SHP77 treated with DMSO at 0.1 percent for 48 hours (cell line): ENCODE measurements at regions not wholly inside any gene's neighbourhood (a gene's known extent, or its start where the extent isn't known, plus 50 kb on each side); places are given as distances from the start of the nearest gene placed in this dataset.
A peak's percentile ranks its signal among the peaks of the same experiment; 100 is the strongest.

Experiments
- DNase-seq: peaks from one replicate; lab custom pipeline; 2025; lab: John Stamatoyannopoulos, UW

- DNase-seq, result no peak
Measured at GRCh38 chr13:76516586-76516985, 369.6 kb downstream of the KCTD12 start.

DNA sequence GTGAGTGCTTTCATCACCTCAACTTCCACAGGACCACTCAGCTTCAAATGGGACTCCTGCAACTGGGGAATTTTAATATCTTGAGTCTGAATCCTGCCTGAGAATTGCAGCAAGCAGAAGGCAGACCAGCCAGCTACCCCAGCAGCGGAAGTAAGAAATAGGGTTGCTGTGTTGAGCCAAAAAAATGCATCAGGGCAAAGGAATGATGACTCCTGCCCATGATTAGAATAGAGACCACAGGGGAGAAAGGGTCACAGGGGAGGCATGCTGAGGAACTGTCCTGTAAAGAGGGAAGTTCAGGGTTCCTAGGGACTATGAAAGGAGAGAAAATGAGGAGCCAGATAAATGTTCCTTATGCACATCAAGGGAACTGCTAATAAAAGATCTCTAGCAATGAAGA is 370.2 kb downstream of the KCTD12 start:
- DNase-seq, result no peak

GRCh38 chr13:76512721-76513145 is 373.5 kb downstream of the KCTD12 start:
- peak; percentile 85 for DNase-seq

- no peak for DNase-seq
Measured at GRCh38 chr13:76505437-76505836, 380.8 kb downstream of the KCTD12 start.

GRCh38 chr13:76503766-76504165 is 382.4 kb downstream of the KCTD12 start:
- peak; percentile 97 for DNase-seq

- DNase-seq, result peak; percentile 63
Measured at GRCh38 chr13:76503291-76503690, 382.9 kb downstream of the KCTD12 start.

- DNase-seq, result no peak
Measured at GRCh38 chr13:76500894-76501293, 385.3 kb downstream of the KCTD12 start.

DNA sequence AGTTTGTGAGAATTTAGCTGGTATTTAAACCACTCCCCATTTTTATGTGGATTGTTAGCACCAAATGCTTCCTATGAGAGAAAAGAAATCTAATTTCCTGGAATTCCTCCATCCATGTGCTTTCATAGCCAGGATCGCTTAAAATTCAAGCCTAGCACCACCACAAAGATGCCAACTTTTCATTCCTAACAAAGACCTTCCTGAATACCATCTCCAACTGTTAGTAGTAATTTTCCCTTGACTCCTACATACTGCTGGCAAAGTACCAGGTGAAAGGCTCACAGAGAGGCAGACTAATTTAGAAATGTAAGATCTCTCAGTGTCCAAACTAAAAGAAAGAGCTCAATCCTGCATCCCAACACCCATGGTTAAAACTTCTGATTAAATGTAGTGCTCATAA is 386.3 kb downstream of the KCTD12 start:
- DNase-seq, result no peak

GRCh38 chr13:76489274-76489673 is 396.9 kb downstream of the KCTD12 start:
- no peak for DNase-seq

GRCh38 chr13:76481738-76482137 is 404.5 kb downstream of the KCTD12 start:
- no peak for DNase-seq

GRCh38 chr13:76474966-76475365 is 411.2 kb downstream of the KCTD12 start:
- DNase-seq, result no peak

DNA sequence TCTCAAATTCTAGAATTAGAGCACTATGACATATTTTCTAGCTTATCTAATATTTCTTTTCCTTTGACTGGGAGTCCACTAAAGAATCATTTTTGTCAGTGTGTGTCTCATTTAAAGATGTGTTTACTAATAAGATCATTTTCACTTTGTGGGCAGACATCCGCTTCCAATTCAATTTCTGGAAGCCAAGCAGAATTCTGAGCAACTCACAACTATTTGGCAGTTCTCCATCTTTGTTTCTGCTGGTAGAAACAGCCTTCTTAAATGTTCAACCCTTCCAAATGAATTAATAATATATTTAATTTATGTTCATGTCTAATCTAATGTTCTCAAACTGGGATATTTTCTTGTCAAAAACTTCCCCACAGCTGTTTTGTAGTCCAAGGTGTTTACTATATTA is 411.8 kb downstream of the KCTD12 start:
- DNase-seq, result no peak

- DNase-seq, result peak; percentile 64
Measured at GRCh38 chr13:76473552-76474134, 412.6 kb downstream of the KCTD12 start.

GRCh38 chr13:76472916-76473315 is 413.3 kb downstream of the KCTD12 start:
- no peak for DNase-seq

DNA sequence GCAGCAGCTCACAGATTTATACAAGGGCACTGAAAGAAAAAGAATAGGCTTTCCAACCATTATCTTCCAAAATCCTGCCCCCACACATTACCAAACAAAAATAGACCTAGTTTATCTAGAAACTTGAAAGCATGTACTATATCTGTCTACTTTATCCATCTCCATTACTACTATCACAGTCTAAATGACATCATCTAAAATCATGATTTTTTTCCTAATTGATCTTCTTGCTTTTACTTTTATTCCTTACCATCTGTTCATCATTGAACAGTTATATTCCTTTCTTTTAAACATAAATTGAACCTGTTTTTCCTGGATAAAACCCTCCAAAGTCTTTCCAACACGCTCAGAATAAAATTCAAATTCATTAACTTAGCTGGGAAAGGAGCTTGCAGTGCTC is 414.7 kb downstream of the KCTD12 start:
- DNase-seq, result no peak

GRCh38 chr13:76470991-76471390 is 415.2 kb downstream of the KCTD12 start:
- DNase-seq, result no peak

DNA sequence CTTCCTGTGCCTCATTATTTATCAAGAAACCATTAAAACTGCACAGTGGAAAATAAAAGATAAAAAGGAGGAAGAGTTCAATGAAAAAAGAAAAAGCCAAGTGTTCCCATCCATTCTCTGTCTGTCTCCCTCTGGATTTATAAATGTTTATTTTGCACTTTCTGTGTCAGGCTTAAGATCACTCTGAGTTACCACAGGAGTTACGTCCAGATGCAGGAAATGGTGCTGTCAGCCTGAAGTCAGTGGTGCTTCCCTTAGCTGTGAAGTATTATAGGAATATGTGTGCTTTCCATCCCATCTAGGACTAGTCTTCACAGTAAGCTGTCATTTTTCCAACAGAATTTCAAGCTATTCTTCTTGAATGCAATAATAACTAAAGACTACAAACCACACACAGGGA is 420.2 kb downstream of the KCTD12 start:
- DNase-seq, result no peak

DNA sequence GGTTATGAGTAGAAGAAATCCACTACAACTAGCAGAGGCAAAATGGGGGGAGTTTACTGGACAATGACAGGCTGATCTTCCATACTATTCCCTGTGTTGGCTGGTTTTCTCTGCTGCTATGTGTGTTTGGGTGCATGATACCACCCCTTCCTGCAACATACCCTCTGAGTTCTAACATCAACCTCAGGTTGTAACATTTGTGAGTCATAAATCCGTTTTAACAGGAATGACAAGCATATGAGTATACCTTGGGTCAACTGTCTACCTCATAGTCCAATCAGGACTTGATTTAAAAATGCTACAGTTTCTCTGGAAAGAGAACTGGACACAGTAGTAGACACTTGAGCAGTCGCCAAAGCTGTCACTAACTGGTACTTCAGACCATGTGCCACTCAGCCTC is 422.9 kb downstream of the KCTD12 start:
- DNase-seq, result no peak

GRCh38 chr13:76461999-76462398 is 424.2 kb downstream of the KCTD12 start:
- DNase-seq, result no peak

DNA sequence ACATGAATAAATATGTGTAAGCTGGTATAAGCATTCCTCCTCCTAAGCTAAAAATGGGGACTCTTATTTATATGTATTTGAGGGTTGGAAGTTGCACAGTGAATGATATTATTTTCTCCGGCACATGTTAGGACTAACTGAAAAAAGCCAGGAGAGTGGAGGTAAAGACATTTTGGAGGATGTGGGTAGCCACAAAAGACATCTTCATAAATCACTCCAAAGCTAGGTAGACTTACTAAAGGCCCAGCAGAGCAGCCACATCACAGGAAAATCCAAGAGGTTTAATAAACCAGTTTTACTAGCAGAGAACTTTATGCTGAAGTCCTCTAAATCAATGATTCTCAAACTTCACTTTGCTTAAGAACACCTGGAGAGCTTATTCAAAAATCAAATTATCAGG is 424.7 kb downstream of the KCTD12 start:
- no peak for DNase-seq

DNA sequence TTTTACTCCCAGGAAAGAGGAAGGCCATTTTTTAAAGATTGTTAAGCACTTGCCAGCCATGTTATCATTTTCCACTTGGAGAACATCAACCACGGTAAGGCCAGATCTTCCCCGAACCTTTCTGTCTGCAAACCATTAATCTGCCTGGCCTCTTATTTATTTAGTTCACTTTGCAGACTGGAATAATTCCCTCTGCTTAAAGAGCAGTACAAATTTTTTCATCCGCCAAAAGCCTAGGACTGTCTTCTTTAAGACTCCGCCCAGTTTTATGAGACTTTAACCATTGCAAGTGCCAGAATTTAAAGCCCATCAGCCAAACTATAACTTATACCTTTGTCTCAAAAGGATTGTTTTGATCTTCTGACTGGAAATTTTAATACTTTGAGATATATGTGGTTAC is 426.3 kb downstream of the KCTD12 start:
- no peak for DNase-seq

DNA sequence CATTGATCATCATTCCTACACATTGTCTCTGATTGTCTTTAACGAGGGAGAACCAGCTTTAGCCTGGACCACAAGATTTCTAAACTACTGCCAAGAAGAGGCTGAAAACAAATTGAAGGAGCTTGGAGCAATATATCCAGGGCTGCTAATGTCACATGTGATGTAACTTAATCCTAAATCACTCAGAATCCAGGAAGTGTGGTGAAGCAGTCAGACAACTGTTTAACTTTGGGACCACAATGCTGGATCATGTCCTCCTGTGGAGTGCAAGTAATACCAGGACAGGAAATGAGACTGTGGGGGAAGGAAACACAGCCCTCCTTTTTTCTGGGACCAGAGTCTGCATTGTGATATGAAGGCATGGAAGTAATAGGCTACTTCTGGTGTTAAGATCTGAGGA is 430.2 kb downstream of the KCTD12 start:
- no peak for DNase-seq

DNA sequence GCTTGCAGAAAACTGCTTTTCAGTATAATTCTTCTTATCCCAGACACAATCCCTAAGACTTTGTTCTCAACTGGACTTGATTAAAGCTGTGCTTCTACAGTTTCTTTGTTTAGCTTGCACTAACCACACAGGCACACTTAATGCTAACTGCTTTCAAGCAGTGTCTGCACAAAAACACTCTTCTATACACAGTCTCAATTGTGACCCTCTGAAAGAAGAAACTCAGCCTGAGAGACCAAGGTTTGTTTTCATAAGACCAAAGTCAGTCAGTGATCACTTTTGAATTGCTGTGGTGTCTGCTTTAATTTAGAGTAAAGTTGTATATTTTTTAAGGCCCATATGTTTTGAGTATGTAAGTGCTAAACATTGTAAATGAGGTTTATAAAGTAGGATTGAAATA is 431.2 kb downstream of the KCTD12 start:
- DNase-seq, result no peak

GRCh38 chr13:76449716-76450115 is 436.5 kb downstream of the KCTD12 start:
- no peak for DNase-seq

GRCh38 chr13:76446191-76446590 is 440.0 kb downstream of the KCTD12 start:
- DNase-seq, result no peak
